Ecto neural progenitor cell (in vitro differentiated cells): ENCODE measurements at regions not wholly inside any gene's neighbourhood (a gene's known extent, or its start where the extent isn't known, plus 50 kb on each side); places are given as distances from the start of the nearest gene placed in this dataset.

Source experiments
- DNase-seq: peaks from one replicate; pipeline ENCODE4 v3.0.0-alpha.2; 2018; ENCODE audit warnings: low spot score

- no peak for DNase-seq
Observed at GRCh38 chr10:78759456-78760120, 309.2 kb upstream of the ZMIZ1 start.

GRCh38 chr10:78760463-78761310, 308.1 kb upstream of the ZMIZ1 start:
- no peak for DNase-seq

- DNase-seq, result no peak
Observed at GRCh38 chr10:78761311-78761781, 307.4 kb upstream of the ZMIZ1 start.

- no peak for DNase-seq
Observed at GRCh38 chr10:78762086-78762630, 306.6 kb upstream of the ZMIZ1 start.

- DNase-seq, result no peak
Observed at GRCh38 chr10:78763234-78763633, 305.5 kb upstream of the ZMIZ1 start.

- DNase-seq, result no peak
Observed at GRCh38 chr10:78763651-78764395, 304.9 kb upstream of the ZMIZ1 start.

- DNase-seq, result no peak
Observed at GRCh38 chr10:78764436-78764835, 304.3 kb upstream of the ZMIZ1 start.

- DNase-seq, result no peak
Observed at GRCh38 chr10:78764846-78765430, 303.8 kb upstream of the ZMIZ1 start.

GRCh38 chr10:78765726-78766335, 302.9 kb upstream of the ZMIZ1 start:
- no peak for DNase-seq

- DNase-seq, result no peak
Observed at GRCh38 chr10:78766603-78767002, 302.2 kb upstream of the ZMIZ1 start.

GRCh38 chr10:78768041-78768835, 300.5 kb upstream of the ZMIZ1 start:
- no peak for DNase-seq

- DNase-seq, result no peak
Observed at GRCh38 chr10:78768876-78769275, 299.9 kb upstream of the ZMIZ1 start.

GRCh38 chr10:78769526-78769925, 299.2 kb upstream of the ZMIZ1 start:
- no peak for DNase-seq

GRCh38 chr10:78770167-78771090, 298.3 kb upstream of the ZMIZ1 start:
- DNase-seq, result no peak

GRCh38 chr10:78771260-78771659, 297.5 kb upstream of the ZMIZ1 start:
- no peak for DNase-seq

GRCh38 chr10:78771808-78772455, 296.8 kb upstream of the ZMIZ1 start:
- DNase-seq, result no peak

- DNase-seq, result no peak
Observed at GRCh38 chr10:78772486-78772885, 296.3 kb upstream of the ZMIZ1 start.

- no peak for DNase-seq
Observed at GRCh38 chr10:78772986-78773530, 295.7 kb upstream of the ZMIZ1 start.

GRCh38 chr10:78774614-78774998, 294.2 kb upstream of the ZMIZ1 start:
- DNase-seq, result no peak
